NCI-H1092 treated with DMSO at 0.1 percent for 48 hours (cell line): ENCODE measurements at regions not wholly inside any gene's neighbourhood (a gene's known extent, or its start where the extent isn't known, plus 50 kb on each side); places are given as distances from the start of the nearest gene placed in this dataset.
"Not testable (repeated sequence)": the region's sequence is repeated elsewhere in the genome, so short reads cannot be mapped to it uniquely, and the experiment has no call there.

Experiments
- DNase-seq: peaks from one replicate; lab custom pipeline; 2025; lab: John Stamatoyannopoulos, UW

- DNase-seq = no peak
Observed at GRCh38 chr2:76008001-76008702, 297.4 kb upstream of the GCFC2 start.

- no peak for DNase-seq
Observed at GRCh38 chr2:76000425-76000824, 289.7 kb upstream of the GCFC2 start.

- DNase-seq = no peak
Observed at GRCh38 chr2:75998451-75998850, 287.7 kb upstream of the GCFC2 start.

- no peak for DNase-seq
Observed at GRCh38 chr2:75994759-75995158, 284.0 kb upstream of the GCFC2 start.

GRCh38 chr2:75988622-75989021, 277.9 kb upstream of the GCFC2 start:
- not testable (repeated sequence) for DNase-seq

- no peak for DNase-seq
Observed at GRCh38 chr2:75986617-75987016, 275.9 kb upstream of the GCFC2 start.

GRCh38 chr2:75982719-75983118, 272.0 kb upstream of the GCFC2 start:
- DNase-seq = no peak

DNA sequence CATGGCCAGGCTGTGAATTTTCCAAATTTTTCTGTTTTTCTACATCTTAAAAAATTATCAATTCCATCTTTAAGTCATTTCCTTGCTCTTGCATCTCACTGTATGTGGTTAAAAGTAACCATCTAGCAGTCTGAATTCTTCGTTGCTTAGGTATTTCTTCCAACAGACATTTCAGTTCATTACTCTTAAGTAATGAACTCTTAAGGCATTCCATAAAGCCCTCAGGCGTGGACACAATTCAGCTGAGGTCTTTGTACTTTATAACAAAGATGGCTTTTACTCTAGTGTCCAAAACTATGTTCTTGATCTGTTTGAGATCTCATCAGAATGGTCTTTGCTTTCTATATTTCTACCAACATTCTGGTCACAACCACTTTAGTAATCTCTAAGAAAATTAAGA, 253.9 kb upstream of the GCFC2 start:
- DNase-seq = no peak

DNA sequence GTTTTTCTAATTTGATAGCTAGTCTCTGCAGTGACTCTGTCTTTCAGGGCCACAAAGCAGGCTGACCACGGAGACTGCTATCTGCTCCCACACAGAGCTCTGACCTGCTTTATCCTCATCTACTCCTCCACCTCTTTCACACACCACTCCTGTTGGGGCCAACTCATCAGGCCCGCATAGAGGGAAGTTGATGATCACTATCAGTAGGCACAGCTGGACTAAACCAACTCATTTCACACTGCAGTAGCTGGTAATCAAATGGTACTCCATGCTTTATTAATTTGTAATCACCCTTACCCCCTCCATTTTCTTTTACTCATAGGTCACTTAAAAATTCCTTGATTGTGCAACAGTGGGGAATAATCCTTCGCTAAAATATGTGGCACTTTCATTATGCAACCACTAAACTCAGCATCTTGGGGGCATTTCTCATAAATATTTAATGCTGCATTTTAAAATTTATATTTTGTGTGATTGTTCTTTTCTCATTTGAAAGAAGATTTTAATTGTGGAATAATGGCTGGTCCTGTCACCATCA, 249.8 kb upstream of the GCFC2 start:
- no peak for DNase-seq

- DNase-seq = no peak
Observed at GRCh38 chr2:75959724-75960471, 249.2 kb upstream of the GCFC2 start.

- DNase-seq = no peak
Observed at GRCh38 chr2:75954761-75955160, 244.0 kb upstream of the GCFC2 start.

DNA sequence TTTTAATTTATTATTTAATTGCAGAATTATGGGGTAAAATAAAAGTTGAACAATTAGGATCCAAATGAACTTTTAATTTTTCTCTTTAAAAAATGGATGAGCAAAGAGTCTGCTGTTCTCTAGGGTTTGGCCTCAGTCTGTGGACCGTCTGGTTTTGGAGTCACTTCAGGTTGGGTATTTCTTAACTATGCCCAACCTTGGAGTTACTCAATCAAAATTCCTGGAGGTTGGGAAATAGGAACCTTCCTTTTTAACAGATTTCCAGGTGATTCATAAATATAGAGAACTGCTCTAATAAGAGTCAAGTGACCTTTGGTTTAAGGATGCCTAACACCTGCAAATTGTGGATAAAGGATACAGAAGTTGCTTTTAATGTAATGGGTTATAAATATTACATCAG, 241.5 kb upstream of the GCFC2 start:
- no peak for DNase-seq

DNA sequence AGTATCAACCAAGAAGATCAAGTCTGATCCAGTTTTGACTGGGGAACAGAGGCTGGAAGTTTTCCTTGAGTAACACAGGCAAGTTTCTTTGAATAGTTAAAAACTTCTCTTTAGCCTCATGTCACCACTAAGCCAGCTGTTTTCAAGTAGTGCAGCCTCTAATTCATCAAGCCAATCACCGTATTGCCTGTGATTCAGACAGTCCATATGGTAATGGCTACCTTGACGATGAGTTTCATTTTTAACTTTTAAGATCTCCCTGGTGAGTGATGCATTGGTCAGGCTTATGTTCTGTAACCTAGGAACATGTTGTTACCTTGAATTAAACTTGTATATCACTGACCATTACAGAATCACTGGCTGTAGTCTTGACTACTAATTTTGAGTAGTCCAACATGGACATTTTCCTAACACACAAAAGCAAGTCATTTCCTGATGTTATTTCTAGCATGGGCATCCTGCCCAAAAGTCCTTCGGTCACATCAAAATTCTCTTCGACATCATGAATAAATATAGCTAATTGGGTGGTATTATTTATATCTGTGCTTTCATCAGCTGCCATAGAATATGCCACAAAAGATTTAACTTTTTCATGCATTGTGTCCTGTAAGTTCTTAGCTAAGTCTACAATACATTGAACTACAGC, 238.8 kb upstream of the GCFC2 start:
- no peak for DNase-seq

GRCh38 chr2:75936311-75936710, 225.6 kb upstream of the GCFC2 start:
- no peak for DNase-seq

DNA sequence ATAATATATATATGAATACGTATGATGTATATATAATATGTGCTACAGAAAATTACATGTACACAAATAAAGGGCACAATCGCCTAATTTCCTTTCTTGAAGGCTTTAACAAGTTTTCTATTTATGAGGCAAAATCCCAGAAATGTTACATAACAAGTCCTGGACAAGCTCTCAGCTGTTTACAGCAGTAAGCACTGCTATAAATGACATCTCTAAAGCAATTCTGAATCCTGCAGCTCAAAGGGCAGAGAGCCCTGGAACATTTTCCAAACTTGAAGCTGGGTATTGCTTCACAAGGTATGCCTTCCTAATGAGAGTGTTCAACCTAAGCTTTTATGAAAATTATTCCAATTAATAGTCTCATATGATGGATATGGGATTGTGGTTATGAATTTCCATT, 222.3 kb upstream of the GCFC2 start:
- DNase-seq = no peak

GRCh38 chr2:75928093-75928492, 217.4 kb upstream of the GCFC2 start:
- DNase-seq = no peak

- DNase-seq = no peak
Observed at GRCh38 chr2:75925331-75926024, 214.8 kb upstream of the GCFC2 start.

- no peak for DNase-seq
Observed at GRCh38 chr2:75922191-75922590, 211.5 kb upstream of the GCFC2 start.

GRCh38 chr2:75920859-75921551, 210.3 kb upstream of the GCFC2 start:
- peak; percentile 37 for DNase-seq

DNA sequence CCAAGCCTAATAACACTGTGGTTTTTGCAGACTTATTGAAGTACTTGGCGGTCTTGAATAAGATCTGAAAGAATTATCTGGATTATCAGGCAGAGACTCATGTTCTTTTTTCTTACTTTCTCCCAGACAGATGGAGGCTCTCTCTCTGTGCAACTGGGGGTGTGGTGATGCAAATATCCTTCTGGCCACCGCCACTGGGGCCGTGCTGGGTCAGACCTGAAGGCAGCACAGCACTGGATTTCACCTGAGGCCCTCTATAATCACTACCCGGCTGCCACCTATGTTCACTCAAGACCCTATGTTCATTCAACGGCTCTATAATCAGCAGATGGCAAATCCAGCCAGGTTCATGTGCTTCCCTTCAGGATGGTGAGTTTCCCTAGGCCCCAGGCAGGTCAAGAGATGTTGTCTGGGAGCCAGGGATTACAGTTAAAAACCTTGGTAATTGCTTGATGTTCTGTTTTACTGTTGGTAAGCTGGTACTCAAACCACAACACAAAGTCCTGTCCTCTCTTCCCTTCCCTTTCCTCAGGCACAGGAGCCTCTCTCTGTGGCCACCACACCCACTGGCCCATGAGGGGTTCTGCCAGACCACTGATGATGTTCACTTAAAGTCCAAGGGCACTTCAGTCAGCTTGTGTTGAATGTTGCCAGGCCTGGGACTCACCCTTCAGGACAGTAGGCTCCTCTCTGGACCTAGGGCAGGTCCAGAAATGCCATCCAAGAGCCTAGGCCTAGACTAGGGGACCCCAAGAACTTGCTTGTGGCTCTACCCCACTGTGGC, 205.3 kb upstream of the GCFC2 start:
- DNase-seq = no peak
